Memory B cell (primary cell): ENCODE measurements at regions not wholly inside any gene's neighbourhood (a gene's known extent, or its start where the extent isn't known, plus 50 kb on each side); places are given as distances from the start of the nearest gene placed in this dataset.

Experiments
- ATAC-seq: fragments of 150-1000 bp; cut with Tn5 transposase; 2 replicates; pipeline ENCODE4 v1.10.0; 2021; ENCODE audit warnings: low read depth, mild to moderate bottlenecking, moderate library complexity
- DNase-seq, 2 donors: peaks; one replicate each; pipeline ENCODE4 v3.0.0; 2022; ENCODE audit warnings: low spot score in 2 of 2
- H3K27ac Mint-ChIP-seq: one replicate; pipeline ENCODE4 v1.8.0; 2022; ENCODE audit warnings: mild to moderate bottlenecking, moderate library complexity, mixed read lengths
- H3K27me3 Mint-ChIP-seq: one replicate; pipeline ENCODE4 v1.8.0; 2022; ENCODE audit warnings: mixed read lengths
- H3K36me3 Mint-ChIP-seq: one replicate; pipeline ENCODE4 v1.8.0; 2022; ENCODE audit warnings: mild to moderate bottlenecking, mixed read lengths
- H3K4me1 Mint-ChIP-seq: one replicate; pipeline ENCODE4 v1.8.0; 2022; ENCODE audit warnings: mixed read lengths
- H3K4me3 Mint-ChIP-seq: one replicate; pipeline ENCODE4 v1.8.0; 2022; ENCODE audit warnings: mild to moderate bottlenecking, moderate library complexity, mixed read lengths
- H3K9me3 Mint-ChIP-seq: one replicate; pipeline ENCODE4 v1.8.0; 2022; ENCODE audit warnings: mixed read lengths

DNA sequence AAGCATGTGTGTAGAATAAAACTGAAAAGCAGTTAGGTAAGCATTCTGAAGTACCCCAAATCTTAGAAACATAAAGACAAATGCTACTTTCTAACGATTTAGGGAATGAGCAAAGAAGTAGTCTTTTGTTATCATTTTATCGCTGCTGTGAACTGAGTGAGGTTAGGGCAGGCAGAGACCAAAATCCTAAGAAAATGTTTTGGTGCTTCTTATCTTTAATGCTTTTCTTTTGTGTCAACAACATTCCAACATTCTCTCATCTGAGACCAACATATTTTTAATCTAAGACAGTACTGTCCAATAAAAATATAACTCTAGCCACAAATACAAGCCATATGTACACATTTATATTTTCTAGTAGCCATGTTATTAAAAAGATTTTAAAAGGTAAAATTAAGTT is 789.4 kb upstream of the PIK3C3 start:
- ATAC-seq, result no peak
- Mint-ChIP-seq H3K27me3 (no peaks in the 10 kb centered on the region), H3K36me3 (no peaks in the 10 kb centered on the region), H3K9me3 (peaks cover 6% of the 10 kb centered on the region), H3K4me3 (no peak overlapping the region), H3K27ac (no peak overlapping the region), H3K4me1 (no peaks in the 10 kb centered on the region)
- no peak for DNase-seq

DNA sequence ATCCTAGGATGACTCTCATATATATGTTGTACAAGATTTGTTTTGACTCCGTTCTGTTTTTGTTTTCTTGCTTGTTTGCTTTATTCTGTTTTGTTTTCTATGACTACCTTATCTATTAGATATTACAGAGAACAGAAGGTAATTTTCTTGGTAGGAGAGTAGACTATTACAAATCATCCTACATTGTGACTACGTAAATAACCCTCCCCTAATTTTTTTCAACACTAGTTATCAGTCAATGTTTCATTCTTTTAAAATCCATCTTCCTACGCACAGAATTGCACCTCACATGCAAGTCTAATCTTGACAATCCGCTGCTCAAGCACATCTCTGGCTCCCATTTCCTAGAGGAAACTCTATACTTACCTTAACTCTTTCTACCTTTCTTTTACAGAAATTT is 792.3 kb upstream of the PIK3C3 start:
- no peak for ATAC-seq
- Mint-ChIP-seq H3K27me3 (no peaks in the 10 kb centered on the region), H3K36me3 (no peaks in the 10 kb centered on the region), H3K27ac (no peak overlapping the region), H3K4me3 (no peak overlapping the region), H3K9me3 (peaks cover 6% of the 10 kb centered on the region), H3K4me1 (no peaks in the 10 kb centered on the region)
- no peak for DNase-seq

DNA sequence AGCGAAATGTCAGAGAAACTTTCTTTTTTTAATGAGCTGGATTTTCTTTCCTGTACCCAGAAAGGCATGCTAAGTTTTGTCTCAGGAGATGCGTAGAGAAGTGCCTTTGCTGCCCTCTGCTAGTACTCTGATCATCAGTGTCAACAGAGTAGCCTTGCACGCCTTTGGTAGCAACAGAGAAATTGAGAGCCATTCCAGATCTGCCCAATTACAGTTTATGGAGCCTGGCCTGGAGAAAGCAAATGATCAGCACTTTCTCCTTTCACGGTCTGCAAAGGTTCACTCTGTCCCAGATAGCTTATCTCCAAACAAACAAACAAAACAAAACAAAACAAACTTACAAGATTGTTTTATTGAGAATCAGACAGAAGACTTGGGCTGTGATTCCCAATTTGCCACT is 792.8 kb upstream of the PIK3C3 start:
- peaks cover 6% of the 10 kb centered on the region for H3K9me3 Mint-ChIP-seq
- no peaks in the 10 kb centered on the region for H3K36me3 Mint-ChIP-seq
- ATAC-seq (no peak), DNase-seq (no peak)
- H3K4me1 Mint-ChIP-seq, result no peaks in the 10 kb centered on the region
- H3K27me3 Mint-ChIP-seq, result no peaks in the 10 kb centered on the region
- no peak overlapping the region for H3K27ac Mint-ChIP-seq
- no peak overlapping the region for H3K4me3 Mint-ChIP-seq

DNA sequence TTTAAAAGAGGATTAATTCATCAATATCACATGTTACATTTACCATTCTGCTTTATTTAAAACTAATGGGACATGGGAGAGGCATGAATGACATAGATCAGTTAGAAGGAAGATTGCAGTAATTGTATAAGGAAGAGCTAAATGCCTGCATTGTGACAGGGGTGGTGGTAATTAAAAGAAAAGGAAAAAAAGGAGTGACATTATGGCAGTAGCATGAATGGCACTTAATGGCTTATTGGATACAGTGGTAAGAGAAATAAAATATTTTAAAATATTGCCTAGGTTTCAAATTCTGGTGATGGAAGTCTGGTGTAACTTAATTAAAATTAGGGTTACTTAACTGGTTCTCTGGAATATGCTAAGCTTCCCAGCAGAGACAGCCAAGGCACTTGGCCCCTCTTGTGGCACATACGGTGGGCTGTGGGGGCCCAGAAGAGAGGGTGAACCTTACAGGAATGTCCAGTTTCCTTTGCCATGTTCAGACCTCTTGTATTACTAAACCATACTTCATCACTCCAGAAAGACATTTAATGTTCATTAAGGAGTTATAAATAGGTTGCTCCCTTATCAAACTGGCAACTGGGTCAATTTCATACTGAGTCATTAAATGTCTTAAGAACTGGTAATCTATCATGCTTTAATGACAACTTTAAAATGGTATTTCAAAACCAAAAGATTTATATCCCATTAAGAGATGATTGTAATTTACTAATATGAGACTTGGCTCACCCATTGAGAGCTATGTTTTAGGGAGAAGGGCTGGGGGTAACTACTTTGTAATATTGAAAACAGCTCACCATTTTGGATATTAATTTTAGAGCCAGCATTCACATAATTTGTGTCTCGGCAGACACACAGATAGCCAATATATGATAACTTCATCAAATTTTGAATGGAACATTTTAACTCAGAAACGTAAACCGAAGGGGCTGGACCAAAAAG is 798.9 kb upstream of the PIK3C3 start:
- Mint-ChIP-seq H3K9me3 (peaks cover 3% of the 10 kb centered on the region), H3K27me3 (no peaks in the 10 kb centered on the region), H3K27ac (no peak overlapping the region), H3K36me3 (no peaks in the 10 kb centered on the region), H3K4me1 (no peaks in the 10 kb centered on the region), H3K4me3 (no peak overlapping the region)
- DNase-seq (no peak), ATAC-seq (no peak)

DNA sequence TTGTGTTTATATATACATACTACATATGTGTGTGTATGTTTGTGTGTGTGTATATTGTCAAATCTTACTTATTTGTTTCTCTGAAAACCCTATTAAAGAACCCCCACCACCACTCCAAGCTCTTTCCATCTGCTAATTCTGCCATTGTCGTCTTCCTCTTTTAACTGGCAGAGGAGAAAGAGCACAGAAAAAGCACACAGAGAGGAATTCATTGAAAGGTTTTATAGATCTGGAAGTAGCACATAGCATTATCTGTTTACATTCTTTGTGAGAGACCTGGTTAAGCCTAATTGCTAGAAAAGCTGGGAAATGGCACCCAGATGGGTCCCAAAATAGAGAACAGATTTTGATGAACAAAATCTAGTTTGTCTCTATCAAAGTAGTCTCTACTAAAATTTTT is 800.0 kb upstream of the PIK3C3 start:
- Mint-ChIP-seq H3K9me3 (peaks cover 3% of the 10 kb centered on the region), H3K27me3 (no peaks in the 10 kb centered on the region), H3K27ac (no peak overlapping the region), H3K4me1 (no peaks in the 10 kb centered on the region), H3K36me3 (no peaks in the 10 kb centered on the region), H3K4me3 (no peak overlapping the region)
- DNase-seq (no peak), ATAC-seq (no peak)

DNA sequence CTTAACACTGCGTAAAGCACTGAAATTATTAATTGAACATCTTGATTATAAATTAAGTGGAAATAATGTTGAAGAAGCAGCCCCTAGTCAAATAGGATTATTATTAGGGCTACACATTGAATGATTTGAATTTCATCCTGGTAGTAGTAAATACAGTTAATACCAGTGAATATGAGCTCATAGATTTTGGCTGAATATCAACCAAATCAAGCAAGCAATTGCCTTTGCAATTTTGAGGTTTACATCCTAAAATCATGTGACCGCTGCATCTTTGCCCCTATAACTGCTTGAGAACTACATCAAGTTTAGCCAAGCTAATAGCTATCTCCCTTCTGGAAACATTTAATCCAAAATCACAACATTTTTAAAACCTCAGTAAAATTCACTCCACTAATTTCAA is 801.2 kb upstream of the PIK3C3 start:
- Mint-ChIP-seq H3K4me3 (no peak overlapping the region), H3K4me1 (no peaks in the 10 kb centered on the region), H3K27ac (no peak overlapping the region), H3K9me3 (peaks cover 4% of the 10 kb centered on the region), H3K36me3 (no peaks in the 10 kb centered on the region), H3K27me3 (no peaks in the 10 kb centered on the region)
- ATAC-seq (no peak), DNase-seq (no peak)

DNA sequence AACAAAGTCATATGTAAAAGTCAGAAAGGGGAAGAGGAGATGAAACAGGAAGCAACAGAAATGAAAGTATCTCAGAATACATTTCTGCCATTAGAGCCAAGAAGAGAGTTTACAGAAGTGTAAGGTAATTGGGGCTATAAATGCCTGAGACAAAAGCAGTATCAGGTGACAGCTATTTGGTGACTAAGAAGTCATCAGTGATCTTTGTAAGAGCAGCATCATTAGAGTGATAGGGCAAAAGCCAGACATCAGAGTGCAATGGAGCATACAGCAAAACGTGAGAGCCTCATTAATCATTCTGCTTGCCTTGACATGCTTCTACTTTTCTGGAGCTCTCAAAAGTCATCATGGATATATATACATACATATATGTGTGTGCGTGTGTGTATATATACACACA is 804.7 kb upstream of the PIK3C3 start:
- Mint-ChIP-seq H3K4me3 (no peak overlapping the region), H3K9me3 (peaks cover 3% of the 10 kb centered on the region), H3K36me3 (no peaks in the 10 kb centered on the region), H3K27me3 (no peaks in the 10 kb centered on the region), H3K27ac (no peak overlapping the region), H3K4me1 (no peaks in the 10 kb centered on the region)
- DNase-seq (no peak), ATAC-seq (peak; percentile 26)

DNA sequence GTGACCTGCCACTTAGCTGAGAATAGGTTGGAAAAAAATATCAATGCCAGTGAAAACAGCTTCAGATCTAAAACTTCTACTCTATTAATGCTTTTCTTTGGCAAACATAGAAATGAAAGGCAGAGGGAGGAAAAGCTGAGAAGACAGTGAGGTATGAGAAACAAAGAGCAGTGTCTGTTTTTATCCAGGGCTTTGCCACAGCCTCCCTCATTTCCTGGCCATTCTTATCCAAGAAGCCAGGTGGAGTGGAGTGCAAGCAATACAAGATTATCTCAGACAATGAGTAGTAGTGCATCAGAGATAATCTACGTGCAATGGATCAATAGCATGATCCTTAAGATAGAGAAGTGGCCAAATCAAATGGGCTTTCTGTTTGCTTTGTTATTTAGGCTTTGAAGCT is 808.7 kb upstream of the PIK3C3 start:
- ATAC-seq (no peak), DNase-seq (no peak)
- Mint-ChIP-seq H3K27ac (no peak overlapping the region), H3K4me3 (no peak overlapping the region), H3K4me1 (no peaks in the 10 kb centered on the region), H3K36me3 (no peaks in the 10 kb centered on the region), H3K27me3 (no peaks in the 10 kb centered on the region), H3K9me3 (peaks cover 8% of the 10 kb centered on the region)

DNA sequence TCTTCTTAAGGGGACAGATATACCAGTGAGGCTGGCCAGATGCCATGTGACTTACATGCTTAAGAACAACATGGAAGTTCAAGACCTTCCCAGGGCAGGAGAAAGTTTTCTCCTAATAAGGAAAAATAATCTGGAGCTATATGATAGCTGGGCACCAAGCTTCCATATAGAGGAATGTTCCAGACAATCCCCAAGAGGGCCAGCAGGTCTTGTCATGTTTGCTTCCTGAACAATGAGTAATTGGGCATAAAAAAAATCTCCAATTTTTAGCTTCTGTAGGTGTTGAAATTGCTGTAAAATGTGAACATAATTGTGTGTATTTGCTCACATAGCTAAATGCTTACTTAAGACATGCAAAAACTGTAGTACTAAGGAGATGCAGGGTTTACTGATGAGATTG is 809.5 kb upstream of the PIK3C3 start:
- ATAC-seq (no peak), DNase-seq (no peak)
- Mint-ChIP-seq H3K27me3 (no peaks in the 10 kb centered on the region), H3K36me3 (no peaks in the 10 kb centered on the region), H3K4me1 (no peaks in the 10 kb centered on the region), H3K4me3 (no peak overlapping the region), H3K9me3 (peaks cover 8% of the 10 kb centered on the region), H3K27ac (no peak overlapping the region)

DNA sequence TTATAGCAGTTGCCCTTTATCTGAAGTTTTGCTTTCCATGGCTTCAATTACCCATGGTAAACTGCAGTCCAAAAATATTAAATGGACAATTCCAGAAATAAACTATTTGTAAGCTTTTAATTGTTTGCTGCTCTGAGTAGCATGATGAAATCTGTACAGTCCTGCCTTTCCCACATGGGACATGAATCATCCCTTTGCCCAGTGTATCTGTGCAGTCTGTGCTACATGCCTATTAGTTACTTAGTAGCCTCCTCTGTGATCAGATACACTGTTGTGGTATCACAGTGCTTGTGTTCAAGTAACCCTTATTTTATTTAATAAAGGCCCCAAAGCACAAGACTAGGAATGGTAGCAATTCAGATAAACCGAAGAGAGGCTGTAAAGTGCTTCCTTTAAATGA is 810.6 kb upstream of the PIK3C3 start:
- H3K27me3 Mint-ChIP-seq, result no peaks in the 10 kb centered on the region
- no peaks in the 10 kb centered on the region for H3K4me1 Mint-ChIP-seq
- H3K27ac Mint-ChIP-seq, result no peak overlapping the region
- ATAC-seq, result no peak
- DNase-seq, result no peak
- peaks cover 8% of the 10 kb centered on the region for H3K9me3 Mint-ChIP-seq
- H3K4me3 Mint-ChIP-seq, result no peak overlapping the region
- H3K36me3 Mint-ChIP-seq, result no peaks in the 10 kb centered on the region

DNA sequence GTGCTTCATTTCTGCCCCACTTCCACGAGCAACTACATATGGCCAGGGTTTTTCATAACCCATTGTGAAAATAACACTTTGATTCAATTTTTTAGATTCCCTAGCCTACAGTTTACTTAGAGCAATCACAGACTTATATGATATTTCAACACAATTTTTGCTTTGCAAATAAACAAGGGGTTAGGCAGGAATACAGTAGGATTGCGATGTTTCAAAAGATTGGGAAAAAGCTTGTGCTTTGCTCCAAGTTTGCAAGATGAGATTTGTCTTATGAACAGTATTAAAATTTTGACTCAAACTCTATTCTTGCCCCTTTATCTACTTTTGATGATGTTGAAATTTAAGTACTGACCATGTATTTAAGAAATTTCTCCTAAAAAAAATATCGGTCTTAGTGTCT is 814.5 kb upstream of the PIK3C3 start:
- Mint-ChIP-seq H3K4me1 (no peaks in the 10 kb centered on the region), H3K9me3 (peaks cover 7% of the 10 kb centered on the region), H3K27me3 (no peaks in the 10 kb centered on the region), H3K27ac (no peak overlapping the region), H3K36me3 (no peaks in the 10 kb centered on the region), H3K4me3 (no peak overlapping the region)
- DNase-seq (no peak), ATAC-seq (no peak)

DNA sequence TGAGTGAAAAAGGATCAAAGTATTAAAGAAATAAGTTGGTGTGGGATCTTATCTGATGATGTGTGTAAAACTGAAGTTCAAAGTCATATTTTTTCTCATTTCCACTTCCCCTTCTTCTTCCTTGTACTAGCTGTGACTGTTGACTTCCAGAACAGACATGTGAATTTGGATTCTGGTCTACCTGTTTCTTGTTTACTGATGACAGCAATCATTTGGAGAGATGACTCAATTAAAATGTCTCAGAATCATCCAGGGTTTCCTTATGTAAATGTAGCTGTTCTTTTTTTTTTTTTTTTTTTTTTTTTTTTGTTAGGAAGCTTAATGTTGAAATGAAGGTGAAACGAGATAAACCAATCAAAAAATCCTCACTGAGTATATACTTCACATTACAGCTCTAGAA is 819.9 kb upstream of the PIK3C3 start:
- no peak for ATAC-seq
- no peaks in the 10 kb centered on the region for H3K36me3 Mint-ChIP-seq

DNA sequence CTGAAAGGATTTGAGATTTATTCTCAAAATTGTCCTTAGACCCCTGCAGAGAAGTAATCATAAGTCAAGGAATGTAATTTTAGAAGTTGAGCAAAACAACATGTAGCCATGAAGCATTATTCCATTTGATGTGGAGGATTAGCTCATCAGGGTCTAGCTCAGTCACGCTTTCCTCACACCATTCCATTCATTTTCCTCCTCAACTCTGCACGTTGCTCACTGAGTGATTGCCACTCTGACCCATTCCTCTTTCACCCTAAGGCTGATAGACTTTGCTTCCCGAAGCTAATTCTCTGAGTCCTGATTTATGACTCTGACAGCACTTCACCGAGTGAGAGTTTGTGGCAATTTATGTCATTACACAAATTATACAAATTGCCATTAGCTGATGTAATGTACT is 820.6 kb upstream of the PIK3C3 start:
- ATAC-seq (no peak), DNase-seq (no peak)
- no peaks in the 10 kb centered on the region for H3K27me3 Mint-ChIP-seq
- peaks cover 6% of the 10 kb centered on the region for H3K9me3 Mint-ChIP-seq
- no peaks in the 10 kb centered on the region for H3K4me1 Mint-ChIP-seq
- H3K27ac Mint-ChIP-seq, result no peak overlapping the region
- H3K4me3 Mint-ChIP-seq, result no peak overlapping the region
- H3K36me3 Mint-ChIP-seq, result no peaks in the 10 kb centered on the region

More for the DNA sequence above, 819.9 kb upstream of the PIK3C3 start:
- H3K4me1 Mint-ChIP-seq, result no peaks in the 10 kb centered on the region
- H3K27ac Mint-ChIP-seq, result no peak overlapping the region
- no peak for DNase-seq
- no peak overlapping the region for H3K4me3 Mint-ChIP-seq
- peaks cover 6% of the 10 kb centered on the region for H3K9me3 Mint-ChIP-seq
- H3K27me3 Mint-ChIP-seq, result no peaks in the 10 kb centered on the region

DNA sequence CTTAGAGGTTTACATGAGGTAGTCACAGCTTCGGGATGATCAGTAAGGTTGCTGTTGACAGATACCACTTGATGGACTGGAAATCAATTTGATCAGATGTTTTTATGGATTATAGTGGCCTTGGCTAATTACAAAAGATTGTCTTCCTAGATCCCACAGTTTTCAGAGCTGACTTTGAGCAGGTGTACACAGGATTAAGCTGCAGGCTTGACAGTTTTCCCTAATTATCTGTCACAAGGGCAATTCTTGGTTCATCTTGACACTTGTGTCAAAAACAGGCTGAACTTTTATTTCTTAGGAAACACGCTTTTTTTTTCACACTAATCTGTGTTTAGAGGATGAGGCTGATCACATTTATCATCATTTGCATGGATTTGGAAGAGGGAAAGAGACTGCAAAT is 824.0 kb upstream of the PIK3C3 start:
- H3K9me3 Mint-ChIP-seq, result peaks cover 8% of the 10 kb centered on the region
- ATAC-seq, result no peak
- H3K27ac Mint-ChIP-seq, result no peak overlapping the region
- no peak for DNase-seq
- no peak overlapping the region for H3K4me3 Mint-ChIP-seq
- H3K4me1 Mint-ChIP-seq, result no peaks in the 10 kb centered on the region
- H3K36me3 Mint-ChIP-seq, result no peaks in the 10 kb centered on the region
- H3K27me3 Mint-ChIP-seq, result no peaks in the 10 kb centered on the region

DNA sequence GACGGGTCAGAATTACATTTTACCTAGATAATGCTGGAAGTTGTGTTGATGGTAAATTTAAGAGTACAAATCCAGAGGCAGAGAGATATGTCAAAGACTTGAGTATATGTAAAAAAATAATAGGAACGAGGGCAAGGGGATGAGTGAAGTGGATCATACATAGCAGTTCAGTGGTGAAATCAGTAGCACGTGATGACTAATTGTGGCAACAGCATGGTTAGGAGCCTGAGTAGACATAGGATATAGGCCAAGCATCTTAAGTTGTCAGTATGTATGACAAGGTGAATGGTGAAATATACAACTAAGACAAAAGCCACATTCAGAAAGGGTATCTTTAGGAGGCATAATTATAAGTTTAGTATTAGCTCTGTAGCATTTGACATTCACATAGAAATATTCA is 826.5 kb upstream of the PIK3C3 start:
- no peak for ATAC-seq

More for the DNA sequence above, 826.5 kb upstream of the PIK3C3 start:
- Mint-ChIP-seq H3K4me1 (no peaks in the 10 kb centered on the region), H3K4me3 (no peak overlapping the region), H3K27me3 (no peaks in the 10 kb centered on the region), H3K36me3 (no peaks in the 10 kb centered on the region), H3K9me3 (peaks cover 5% of the 10 kb centered on the region), H3K27ac (no peak overlapping the region)
- no peak for DNase-seq
